NCI-H1048 (cell line): ENCODE measurements at regions not wholly inside any gene's neighbourhood (a gene's known extent, or its start where the extent isn't known, plus 50 kb on each side); places are given as distances from the start of the nearest gene placed in this dataset.
"Not testable (repeated sequence)": the region's sequence is repeated elsewhere in the genome, so short reads cannot be mapped to it uniquely, and the experiment has no call there.

Source experiments
- DNase-seq: peaks from one replicate; lab custom pipeline; 2025; lab: John Stamatoyannopoulos, UW

GRCh38 chr6:145112711-145113148 lies 622.6 kb downstream of the EPM2A start:
- no peak for DNase-seq

DNA sequence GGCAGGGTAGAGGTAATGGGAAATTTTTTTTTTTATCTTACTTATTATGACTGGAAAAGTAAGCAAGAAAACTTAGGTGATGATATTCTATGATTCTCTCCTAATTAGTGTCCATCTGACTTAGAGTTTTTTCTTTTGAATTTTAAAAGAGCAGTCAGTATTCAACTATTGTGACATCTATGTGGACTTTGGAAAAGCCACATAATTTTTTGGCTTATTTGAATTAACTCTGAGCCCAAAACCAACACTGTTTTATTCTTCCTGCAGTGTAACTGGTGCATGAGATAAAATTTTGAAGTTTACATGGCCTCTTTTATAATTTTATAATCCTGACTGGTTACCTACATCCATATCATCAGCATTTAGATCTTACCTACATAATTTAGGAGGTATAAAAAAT lies 619.7 kb downstream of the EPM2A start:
- no peak for DNase-seq

GRCh38 chr6:145116591-145117178 lies 618.6 kb downstream of the EPM2A start:
- DNase-seq = no peak

GRCh38 chr6:145118224-145118623 lies 617.1 kb downstream of the EPM2A start:
- DNase-seq = no peak

- no peak for DNase-seq
These were observed 616.2 kb downstream of the EPM2A start for GRCh38 chr6:145119081-145119480.

DNA sequence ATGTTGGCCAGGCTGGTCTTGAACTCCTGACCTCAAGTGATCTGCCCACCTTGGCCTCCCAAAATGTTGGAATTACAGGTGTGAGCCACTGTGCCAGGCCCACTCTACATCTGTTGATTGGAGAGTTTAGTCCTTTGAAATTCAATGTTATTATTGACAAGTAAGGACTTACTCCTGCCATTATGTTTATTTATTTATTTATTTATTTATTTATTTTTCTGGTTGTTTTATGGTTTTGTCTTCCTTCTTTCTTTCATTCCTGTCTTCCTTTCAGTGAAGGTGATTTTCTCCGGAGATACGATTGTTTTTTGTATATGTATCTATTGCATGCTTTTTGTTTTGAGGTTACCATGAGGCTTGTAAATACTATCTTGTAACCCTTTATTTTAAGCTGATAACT lies 602.6 kb downstream of the EPM2A start:
- no peak for DNase-seq

- DNase-seq = no peak
These were observed 599.6 kb downstream of the EPM2A start for GRCh38 chr6:145135702-145136101.

- DNase-seq = no peak
These were observed 597.9 kb downstream of the EPM2A start for GRCh38 chr6:145137425-145137824.

- no peak for DNase-seq
These were observed 596.7 kb downstream of the EPM2A start for GRCh38 chr6:145138469-145139139.

GRCh38 chr6:145139140-145139850 lies 596.0 kb downstream of the EPM2A start:
- DNase-seq = no peak

DNA sequence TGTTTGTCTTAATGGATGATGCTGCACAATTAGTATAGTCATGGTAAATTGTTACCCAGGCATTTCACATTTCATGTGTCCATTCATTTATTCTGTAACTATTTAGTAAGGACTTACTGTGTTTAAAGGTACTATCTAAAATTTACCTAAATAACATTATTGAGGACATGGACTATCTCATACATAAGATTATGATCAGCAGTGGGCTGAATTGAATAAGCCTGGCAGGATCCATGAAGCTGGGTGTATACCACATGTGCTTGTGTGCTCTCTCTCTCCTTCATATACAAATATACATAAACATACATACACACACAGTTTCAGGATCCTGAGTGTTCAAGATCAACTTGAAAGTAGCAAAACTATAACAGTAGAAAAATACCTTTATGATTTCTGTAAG lies 595.4 kb downstream of the EPM2A start:
- DNase-seq = no peak

- DNase-seq = no peak
These were observed 593.7 kb downstream of the EPM2A start for GRCh38 chr6:145141572-145141971.

DNA sequence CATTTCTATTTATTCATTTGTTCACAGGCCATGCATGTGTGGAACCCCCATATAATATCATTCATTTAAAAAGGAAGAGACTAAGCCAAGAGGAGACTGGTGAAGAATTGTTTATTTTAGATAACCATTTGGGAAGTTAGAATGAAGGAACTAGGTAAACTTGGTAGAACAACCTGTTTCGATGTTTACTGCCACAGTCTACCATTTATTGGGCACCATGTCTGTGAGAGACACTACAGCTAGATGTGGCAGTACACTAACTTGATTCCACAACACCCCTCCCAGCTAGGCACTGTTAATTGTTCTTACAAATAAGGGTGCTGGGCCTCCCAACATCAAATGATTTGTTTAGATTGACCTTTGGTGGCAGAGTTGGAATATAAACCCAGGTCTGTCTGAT lies 592.4 kb downstream of the EPM2A start:
- no peak for DNase-seq

DNA sequence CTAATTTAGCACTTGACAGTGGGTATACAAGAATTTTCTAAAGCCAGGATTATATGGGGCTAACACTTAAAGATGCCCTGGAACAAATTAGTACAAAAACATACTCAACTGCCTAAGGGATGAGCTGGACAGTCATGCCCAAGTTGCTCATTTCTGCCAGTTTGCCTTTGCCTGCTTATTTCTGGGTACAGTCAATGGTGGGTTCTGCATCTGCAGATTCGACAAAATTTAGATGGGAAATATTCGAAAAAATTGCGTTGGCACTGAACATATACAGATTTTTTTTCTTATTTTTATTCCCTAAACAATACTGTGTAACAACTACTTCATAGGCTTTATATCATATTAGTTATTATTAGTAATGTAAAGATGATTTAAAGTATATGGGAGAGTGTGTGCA lies 591.9 kb downstream of the EPM2A start:
- DNase-seq = no peak

DNA sequence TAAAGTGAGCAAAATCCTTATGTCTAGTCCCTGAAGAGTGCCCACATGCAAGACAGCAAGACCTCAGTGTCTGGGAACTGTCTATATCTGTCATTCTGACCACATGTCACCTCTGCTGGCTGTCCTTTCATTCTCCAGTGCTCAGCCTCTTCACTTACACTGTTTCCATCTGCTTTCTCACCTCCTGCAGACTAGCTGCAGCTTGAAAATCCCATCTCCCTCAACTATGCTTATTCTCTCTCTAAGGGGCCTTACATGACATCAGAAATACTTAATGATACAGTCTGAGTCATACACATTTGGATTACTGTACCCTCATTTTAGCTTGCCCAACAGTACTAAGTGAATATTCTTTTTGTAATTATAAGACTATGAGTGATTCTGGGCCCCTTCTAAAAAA lies 587.8 kb downstream of the EPM2A start:
- no peak for DNase-seq

DNA sequence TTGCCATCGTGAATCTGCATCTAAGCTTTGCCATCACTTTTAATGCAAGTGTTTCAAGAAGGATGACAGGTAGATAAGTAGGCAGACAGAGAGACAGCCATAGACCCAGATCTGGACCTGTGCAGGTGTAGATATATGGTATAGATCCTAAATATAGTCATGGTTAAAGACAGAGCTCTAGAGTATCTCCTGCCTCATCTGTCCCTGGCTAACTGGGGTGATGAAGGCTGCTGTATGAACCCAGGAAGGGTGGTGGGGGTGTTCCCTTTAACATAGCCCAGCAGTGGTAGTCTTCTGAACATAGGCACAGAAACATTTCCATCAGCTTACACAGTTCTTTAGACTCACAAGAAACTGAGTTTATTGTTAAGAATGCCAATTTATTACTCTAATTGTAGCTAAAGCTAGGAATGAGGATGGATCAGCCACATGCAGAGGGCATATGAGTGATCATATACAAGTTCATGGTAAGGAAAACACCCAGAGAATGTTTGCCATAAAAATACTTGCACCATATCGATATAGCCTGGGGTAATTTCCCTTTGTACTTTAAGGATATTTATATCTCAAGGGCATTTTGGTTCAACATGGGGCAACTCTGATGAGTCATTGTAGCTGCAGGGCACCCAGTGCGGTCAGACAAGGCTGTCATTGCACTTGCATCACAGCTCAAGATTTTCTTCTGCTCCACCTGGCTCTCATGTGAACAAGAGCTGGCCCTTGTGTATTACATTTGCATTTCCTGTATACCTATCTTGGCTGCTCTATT lies 587.2 kb downstream of the EPM2A start:
- no peak for DNase-seq

DNA sequence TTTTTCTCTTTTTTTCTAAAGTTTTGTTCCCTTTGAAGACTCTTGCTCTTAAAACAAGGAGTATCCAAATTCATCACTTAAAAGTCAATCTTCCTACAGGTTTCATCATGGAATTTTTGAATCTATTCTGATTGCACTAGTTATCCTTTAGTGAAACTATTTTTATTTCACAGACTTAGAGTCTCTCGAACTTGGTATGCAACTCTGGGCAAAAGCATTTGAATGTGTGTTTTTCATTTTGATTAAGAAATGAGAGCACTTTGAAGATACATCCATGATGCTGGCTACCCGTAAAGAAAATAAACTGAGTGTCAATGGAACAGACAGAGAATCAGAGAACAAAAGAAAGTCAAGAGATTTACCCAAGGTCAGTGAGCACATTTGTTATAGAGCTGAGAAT lies 586.5 kb downstream of the EPM2A start:
- no peak for DNase-seq

- DNase-seq = no peak
These were observed 583.7 kb downstream of the EPM2A start for GRCh38 chr6:145151624-145152023.

DNA sequence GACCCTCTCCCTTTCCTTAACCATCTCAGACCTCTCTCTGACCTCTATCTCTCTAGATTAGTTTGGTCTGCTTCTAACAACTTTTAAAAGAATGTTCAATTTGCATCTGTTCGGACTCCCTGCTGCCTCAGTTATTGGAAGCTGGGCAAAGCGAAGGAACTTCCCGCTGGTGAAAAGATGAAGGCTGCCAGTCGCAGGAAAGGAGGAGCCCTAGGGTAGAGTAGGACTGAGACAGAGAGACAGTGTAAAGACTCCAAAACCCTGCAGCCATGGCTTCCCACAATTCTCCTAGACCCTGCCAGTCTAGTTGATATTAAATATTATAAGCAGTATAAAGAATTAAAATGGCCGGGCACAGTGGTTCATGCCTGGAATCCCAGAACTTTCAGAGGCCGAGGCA lies 581.8 kb downstream of the EPM2A start:
- no peak for DNase-seq

GRCh38 chr6:145155411-145155810 lies 579.9 kb downstream of the EPM2A start:
- no peak for DNase-seq

GRCh38 chr6:145155873-145156782 lies 579.2 kb downstream of the EPM2A start:
- DNase-seq = no peak

DNA sequence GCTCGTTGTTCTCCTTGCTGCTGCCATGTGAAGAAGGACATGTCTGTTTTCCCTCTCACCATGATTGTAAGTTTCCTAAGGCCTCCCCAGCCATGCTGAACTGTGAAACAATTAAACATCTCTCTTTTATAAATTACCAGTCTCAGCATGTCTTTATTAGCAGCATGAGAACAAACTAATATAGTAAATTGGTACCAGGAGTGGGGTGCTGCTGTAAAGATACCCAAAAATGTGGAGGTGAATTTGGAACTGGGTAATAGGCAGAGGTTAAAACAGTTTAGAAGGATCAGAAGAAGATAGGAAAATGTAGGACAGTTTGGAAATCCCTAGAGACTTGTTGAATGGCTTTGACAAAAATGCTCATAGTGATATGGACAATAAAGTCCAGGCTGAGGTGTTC lies 576.7 kb downstream of the EPM2A start:
- not testable (repeated sequence) for DNase-seq
